Lower leg skin (tissue), 3 donors: ENCODE measurements at regions not wholly inside any gene's neighbourhood (a gene's known extent, or its start where the extent isn't known, plus 50 kb on each side); places are given as distances from the start of the nearest gene placed in this dataset.

ENCODE experiments used
- CTCF ChIP-seq, 3 donors: fragments of 450-650 bp; IDR thresholded peaks; one replicate each; pipeline ENCODE4 v1.5.1; 2016; ENCODE audit warnings: antibody characterized with exemption in 3 of 3, mild to moderate bottlenecking in 3 of 3, moderate library complexity in 2 of 3
- POLR2A ChIP-seq, 2 donors: fragments of 450-650 bp; IDR thresholded peaks; one replicate each; pipeline ENCODE4 v1.6.1; 2016 to 2017; ENCODE audit warnings: antibody characterized with exemption in 2 of 2, mild to moderate bottlenecking in 1 of 2, moderate library complexity in 1 of 2

- TF ChIP-seq CTCF (IDR thresholded peaks at IDR 0.05) (no peak), POLR2A (IDR thresholded peaks at IDR 0.05) (no peak)
These were observed 598.9 kb upstream of the CHRM3 start for GRCh38 chr1:238787471-238787870.
